CD4-positive, alpha-beta T cell treated with Interferon gamma for 1 hour (primary cell): ENCODE measurements at regions not wholly inside any gene's neighbourhood (a gene's known extent, or its start where the extent isn't known, plus 50 kb on each side); places are given as distances from the start of the nearest gene placed in this dataset.

Experiments
- DNase-seq: peaks from one replicate; pipeline ENCODE4 v3.0.0-alpha.2; 2020

GRCh38 chr14:22333422-22334274, 255.4 kb downstream of the DAD1 start:
- DNase-seq, result no peak

DNA sequence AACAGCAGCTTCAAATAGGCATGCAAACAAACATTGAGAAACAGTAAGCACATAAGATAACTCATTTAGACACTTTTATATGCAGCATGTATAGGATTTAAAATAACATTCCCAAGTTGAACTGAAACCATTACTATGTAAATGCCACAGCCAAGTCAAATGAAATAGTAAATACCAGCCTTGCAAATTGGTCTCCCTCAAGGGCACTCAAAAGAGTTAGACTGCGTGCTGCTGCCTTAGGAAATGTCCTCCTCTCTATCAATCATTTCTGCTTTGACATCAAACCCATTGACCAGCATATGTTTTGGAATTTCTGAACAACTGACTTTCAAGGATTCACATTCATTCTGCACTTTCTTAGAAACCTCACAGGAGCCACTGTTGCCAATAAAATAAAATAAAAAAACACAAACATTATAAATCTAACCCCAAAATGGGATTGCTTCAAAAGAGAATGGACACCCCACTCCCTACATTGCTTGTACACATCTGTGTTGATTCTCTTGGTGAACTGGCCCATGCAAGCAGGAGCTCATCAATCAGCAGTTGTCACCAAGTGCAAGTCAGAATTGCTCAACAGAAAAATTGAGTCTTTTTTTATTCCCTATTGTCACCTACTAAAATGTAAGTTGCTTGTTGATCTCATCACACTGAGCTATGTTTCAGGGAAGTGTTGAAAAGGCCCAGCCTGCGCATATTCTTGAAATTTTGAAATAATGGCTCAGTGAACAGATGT, 256.2 kb downstream of the DAD1 start:
- no peak for DNase-seq

DNA sequence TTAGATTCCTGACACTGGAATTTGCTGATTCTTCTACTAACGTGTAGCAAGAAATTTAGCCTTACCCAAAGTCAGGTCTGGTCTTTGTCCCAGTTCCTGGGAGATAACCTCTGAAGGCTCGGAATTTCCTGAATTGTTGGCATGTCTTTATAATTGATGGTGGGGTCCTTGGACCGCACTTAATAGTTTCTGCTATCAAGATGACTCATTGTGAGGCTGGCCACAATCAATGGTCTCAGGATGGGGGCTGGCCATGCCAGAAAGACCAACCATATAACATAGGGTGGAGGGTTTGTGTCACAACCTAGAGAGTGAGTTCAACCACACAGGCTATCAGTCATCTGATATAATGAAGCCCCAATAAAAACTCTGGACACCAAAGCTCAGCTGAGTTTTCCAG, 259.7 kb downstream of the DAD1 start:
- no peak for DNase-seq

GRCh38 chr14:22325676-22326400, 263.2 kb downstream of the DAD1 start:
- DNase-seq, result no peak

GRCh38 chr14:22320362-22320750, 268.7 kb downstream of the DAD1 start:
- DNase-seq, result no peak

DNA sequence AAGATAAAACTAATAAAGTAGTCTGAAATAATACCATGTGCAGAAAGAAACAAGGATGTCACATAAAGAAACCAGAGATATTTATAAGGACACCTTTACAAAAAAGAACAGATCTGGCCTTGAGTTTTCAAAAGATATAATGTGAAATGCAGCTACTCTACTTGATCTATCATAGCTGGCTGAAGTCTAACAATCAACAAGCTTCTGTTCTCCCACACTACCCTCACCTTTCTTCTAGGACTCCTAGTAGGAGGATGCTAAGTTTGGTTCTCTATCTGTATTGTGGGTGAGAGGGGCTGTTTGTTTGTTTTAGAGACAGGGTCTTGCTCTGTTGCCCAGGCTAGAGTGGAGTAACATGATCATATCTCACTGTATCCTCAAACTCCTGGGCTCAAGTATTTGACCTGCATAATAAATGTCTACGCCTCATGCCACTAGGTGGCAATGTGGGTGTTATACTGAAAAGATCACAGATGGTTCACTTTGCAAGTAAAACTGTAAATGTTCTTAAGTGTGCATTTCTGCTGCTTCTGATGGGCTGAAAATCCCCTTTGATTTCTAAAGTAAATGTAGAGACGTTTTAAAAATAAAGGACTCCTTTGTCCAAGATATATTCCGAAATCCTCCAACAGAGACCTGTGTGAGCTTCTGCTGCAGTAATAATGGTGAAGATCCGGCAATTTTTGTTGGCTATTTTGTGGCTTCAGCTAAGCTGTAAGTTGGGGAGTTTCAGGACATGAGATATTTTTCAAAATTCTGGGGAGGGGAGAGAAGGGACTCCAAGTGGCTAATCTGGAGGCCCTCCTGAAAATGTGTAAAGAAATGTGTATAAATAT, 269.3 kb downstream of the DAD1 start:
- peak; percentile 13 for DNase-seq

DNA sequence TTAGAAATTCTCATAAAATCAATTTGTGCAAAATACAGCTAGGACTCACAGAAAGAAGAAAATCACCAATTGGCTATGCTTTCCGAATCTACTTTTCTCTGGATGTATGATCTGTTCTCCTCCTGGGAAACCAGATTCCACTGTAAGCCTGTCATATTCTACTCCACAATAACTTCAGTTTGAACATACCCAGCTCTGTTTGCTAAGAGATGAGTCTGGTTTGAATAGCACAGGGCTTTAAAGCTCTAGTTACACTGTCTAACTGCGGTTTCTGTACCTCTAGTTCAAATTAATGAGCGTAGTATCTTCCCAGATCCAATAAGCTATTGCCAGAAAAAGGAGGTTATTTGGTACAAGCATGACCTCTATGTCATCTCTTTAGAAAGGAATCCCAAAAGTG, 270.1 kb downstream of the DAD1 start:
- no peak for DNase-seq

DNA sequence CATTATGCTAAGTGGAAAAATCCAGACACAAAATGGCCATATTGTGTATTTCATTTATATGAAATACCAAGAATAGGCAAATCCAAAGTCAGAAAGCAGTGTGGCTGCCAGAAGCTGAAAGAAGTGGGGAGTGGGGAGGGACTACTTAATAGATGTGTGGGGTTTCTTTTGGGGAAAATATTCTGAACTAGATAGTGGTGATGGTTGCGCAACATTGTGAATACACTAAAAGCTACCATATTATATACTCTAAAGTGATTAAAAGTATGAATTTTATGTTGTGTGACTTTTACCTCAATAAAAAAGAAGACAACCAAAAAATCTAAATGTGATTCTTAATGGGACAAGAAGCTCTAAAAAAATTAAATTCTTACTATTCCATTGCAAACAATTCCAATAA, 272.6 kb downstream of the DAD1 start:
- no peak for DNase-seq

GRCh38 chr14:22315336-22315735, 273.7 kb downstream of the DAD1 start:
- DNase-seq, result no peak

- no peak for DNase-seq
Observed at GRCh38 chr14:22314183-22314820, 274.7 kb downstream of the DAD1 start.

DNA sequence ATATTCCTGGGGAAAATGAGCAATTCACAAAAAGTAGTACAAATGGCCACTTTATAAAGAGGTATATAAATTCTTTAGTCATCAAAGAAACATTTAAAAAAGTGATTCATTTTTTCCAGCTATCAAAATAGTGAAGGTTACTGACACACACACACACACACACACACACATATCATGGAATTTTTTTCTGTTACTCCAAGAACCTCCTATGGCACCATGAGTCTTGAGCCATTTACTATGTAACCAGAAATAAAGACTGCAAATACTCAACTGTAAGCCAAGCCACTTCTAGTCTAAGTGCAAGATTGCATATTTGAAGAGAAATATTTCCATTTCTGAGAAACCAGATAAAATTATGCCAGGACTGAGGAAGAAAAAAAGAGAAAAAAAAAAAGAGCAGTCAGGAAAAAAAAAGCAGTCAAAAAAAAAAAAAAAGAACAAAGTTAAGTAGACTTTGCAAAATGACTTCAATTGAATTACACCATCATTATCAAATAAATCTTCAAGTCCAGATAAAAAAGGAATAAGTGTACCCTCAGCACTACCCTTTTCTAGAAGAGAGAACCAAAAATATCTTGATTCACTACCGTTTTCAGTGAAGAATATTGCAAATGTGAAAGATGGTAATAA, 275.7 kb downstream of the DAD1 start:
- no peak for DNase-seq

DNA sequence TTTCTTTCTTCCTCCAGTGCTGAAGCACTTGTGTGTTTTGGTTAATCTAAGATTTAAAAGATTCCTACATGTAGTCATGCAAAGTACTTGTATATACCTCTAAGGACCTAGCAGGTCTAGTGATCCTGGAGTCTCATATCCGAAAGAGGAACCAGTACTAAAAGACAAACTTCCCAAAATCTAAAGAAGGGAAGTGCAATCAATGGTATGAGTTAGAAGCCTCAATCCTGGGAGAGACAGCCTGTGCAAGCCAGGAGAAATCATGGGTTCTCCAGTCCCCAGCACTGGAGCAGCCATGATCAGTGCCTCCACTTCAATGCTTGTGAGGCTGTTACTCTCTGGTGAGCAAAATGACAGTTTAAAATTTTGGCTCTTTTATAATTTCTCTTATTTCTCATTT, 277.4 kb downstream of the DAD1 start:
- DNase-seq, result no peak

DNA sequence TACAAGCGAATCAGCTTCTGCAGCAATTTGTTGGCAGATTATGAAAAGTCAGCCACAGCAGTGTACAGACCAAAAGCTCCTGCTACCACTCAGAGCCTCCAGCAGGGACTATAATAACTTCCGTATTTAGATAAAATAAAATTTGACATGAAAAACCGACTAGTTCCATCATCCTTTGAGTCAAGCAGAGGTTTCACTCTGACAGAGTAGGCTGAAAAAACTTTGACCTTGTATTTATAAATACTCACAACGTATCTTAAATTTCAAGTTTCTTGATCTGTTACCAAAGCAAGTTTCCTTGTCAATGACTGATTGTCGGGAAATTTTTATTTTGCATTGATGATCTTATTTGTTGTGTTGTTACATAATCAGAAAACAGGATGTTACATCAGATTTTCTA, 283.4 kb downstream of the DAD1 start:
- DNase-seq, result no peak

GRCh38 chr14:22304326-22304725, 284.7 kb downstream of the DAD1 start:
- DNase-seq, result no peak

GRCh38 chr14:22303589-22304195, 285.3 kb downstream of the DAD1 start:
- no peak for DNase-seq

- DNase-seq, result no peak
Observed at GRCh38 chr14:22300646-22301045, 288.4 kb downstream of the DAD1 start.

GRCh38 chr14:22297376-22297775, 291.6 kb downstream of the DAD1 start:
- DNase-seq, result no peak

DNA sequence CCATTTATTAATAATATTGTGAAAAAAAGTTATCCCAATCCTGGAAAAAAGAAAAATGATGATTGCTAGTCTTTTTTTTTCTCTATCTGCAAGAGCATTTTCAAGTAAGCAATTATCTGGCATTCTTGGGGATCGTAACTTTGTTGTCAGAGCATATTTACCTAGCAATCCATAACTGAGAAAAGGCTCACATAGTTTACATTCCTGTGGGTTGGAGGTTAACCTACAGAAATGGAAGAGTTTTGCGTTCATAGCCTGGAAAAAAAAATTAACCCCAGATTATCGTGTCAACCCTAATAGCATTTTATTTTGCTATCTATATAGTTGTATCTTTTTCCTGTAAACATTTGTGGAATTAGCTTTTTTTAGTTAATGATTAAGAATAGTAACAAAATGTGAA, 292.3 kb downstream of the DAD1 start:
- DNase-seq, result no peak

DNA sequence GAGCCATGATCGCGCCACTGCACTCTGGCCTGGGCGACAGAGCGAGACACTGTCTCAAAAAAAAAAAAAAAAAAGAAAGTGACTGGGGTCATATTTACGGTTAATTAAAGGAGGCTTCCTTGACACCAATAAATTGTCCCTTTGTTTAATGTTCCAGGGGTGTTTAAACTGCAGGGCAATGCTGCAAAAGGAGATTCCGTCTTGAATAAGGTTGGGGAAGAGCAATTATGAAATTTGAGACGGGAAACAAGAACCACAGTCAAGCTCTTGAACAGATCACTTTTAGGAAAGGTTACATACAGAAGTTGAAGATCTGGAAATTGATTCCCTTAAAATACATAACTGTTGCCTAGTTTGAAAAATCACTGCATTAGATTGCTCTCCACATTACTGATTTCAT, 292.9 kb downstream of the DAD1 start:
- DNase-seq, result no peak

DNA sequence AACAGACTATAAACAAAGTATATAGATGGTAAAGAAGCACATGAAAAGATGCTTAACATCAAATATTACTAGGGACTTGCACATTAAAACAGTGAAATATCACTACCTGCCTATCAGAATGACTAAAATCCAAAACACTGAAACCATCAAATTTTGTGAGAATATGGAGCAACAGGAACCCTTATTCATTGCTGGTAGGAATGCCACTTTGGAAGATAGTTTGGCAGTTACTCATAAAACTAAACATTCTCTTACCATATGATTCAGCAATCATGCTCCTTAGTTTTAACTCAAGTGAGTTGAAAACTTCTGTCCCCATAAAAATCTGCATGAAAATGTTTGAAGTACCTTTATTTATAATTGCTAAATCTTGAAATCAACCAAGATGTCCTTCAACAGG, 297.6 kb downstream of the DAD1 start:
- DNase-seq, result no peak

DNA sequence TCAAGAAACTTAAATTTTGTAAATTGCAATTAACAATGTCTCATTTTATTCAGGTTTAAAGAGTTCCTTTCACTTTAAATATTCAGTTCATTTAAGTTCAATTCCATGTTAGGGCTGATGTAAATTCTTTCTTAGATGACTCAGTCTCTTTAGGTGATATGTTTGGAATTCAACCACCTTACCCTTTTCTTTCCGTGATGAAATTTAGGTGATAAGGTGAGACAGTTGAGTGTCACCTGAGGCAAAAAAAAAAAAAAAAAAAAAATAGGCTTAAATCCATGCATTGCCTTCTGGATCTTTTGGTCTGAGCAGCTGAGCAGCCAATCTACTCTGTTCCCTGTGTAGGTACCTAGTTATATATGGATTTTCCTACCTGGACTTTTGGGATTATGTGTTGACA, 299.5 kb downstream of the DAD1 start:
- DNase-seq, result no peak
